GM23338 (cell line): ENCODE measurements at regions not wholly inside any gene's neighbourhood (a gene's known extent, or its start where the extent isn't known, plus 50 kb on each side); places are given as distances from the start of the nearest gene placed in this dataset.
A peak's percentile ranks its signal among the peaks of the same experiment; 100 is the strongest.

ENCODE experiments used
- ATAC-seq: fragments of 200-7000 bp; cut with Tn5 transposase; 3 replicates; pipeline ENCODE4 v1.9.1; 2020
- DNase-seq: peaks from one replicate; pipeline ENCODE4 v3.0.0-alpha.2; 2015; ENCODE audit warnings: low spot score
- H2AFZ ChIP-seq: fragments of 200-600 bp; sonication (generic); 2 replicates; pipeline ENCODE4 v1.8.0; 2016; ENCODE audit warnings: antibody characterized with exemption, mild to moderate bottlenecking, moderate library complexity
- H3F3A ChIP-seq: fragments of 200-600 bp; sonication (generic); replicated peaks from 2 replicates; pipeline ENCODE4 v1.8.0; 2017; ENCODE audit warnings: antibody characterized with exemption, mixed run types, low read depth
- H3K27ac ChIP-seq: fragments of 200-600 bp; sonication (generic); 2 replicates; pipeline ENCODE4 v1.6.1; 2016; ENCODE audit warnings: low read depth
- H3K27me3 ChIP-seq: fragments of 200-600 bp; sonication (generic); 2 replicates; pipeline ENCODE4 v1.8.0; 2016; ENCODE audit warnings: mild to moderate bottlenecking, mixed run types, moderate library complexity; ENCODE audit not compliant: insufficient read depth
- H3K36me3 ChIP-seq: fragments of 200-600 bp; sonication (generic); 2 replicates; pipeline ENCODE4 v1.8.0; 2016; ENCODE audit warnings: mild to moderate bottlenecking; ENCODE audit not compliant: insufficient read depth
- H3K4me1 ChIP-seq: fragments of 200-600 bp; sonication (generic); 2 replicates; pipeline ENCODE4 v1.8.0; 2016; ENCODE audit warnings: mild to moderate bottlenecking, moderate library complexity; ENCODE audit not compliant: insufficient read depth
- H3K4me2 ChIP-seq: fragments of 200-600 bp; sonication (generic); 2 replicates; pipeline ENCODE4 v1.7.1; 2017; ENCODE audit warnings: mixed run types
- H3K4me3 ChIP-seq: fragments of 200-600 bp; sonication (generic); 2 replicates; pipeline ENCODE4 v1.6.1; 2016; ENCODE audit warnings: mixed run types
- H3K79me2 ChIP-seq: fragments of 200-600 bp; sonication (generic); replicated peaks from 2 replicates; pipeline ENCODE4 v1.8.0; 2017; ENCODE audit warnings: mild to moderate bottlenecking; ENCODE audit not compliant: insufficient read depth
- H3K9me2 ChIP-seq: fragments of 200-600 bp; sonication (generic); 2 replicates; pipeline ENCODE4 v1.8.0; 2017; ENCODE audit not compliant: insufficient read depth
- H4K20me1 ChIP-seq: fragments of 200-600 bp; sonication (generic); replicated peaks from 2 replicates; pipeline ENCODE4 v1.8.0; 2017; ENCODE audit warnings: mild to moderate bottlenecking; ENCODE audit not compliant: insufficient read depth
- H3K27ac Mint-ChIP-seq: 2 replicates; pipeline ENCODE4 v1.8.0; 2020; ENCODE audit warnings: inconsistent platforms, mild to moderate bottlenecking, moderate library complexity, mixed read lengths
- H3K27me3 Mint-ChIP-seq: 3 replicates; pipeline ENCODE4 v1.8.0; 2022; ENCODE audit warnings: low read depth, mild to moderate bottlenecking, moderate library complexity, mixed read lengths, inconsistent platforms; ENCODE audit not compliant: insufficient read depth, poor library complexity
- H3K36me3 Mint-ChIP-seq: 3 replicates; pipeline ENCODE4 v1.8.0; 2021; ENCODE audit warnings: low read depth, mild to moderate bottlenecking, inconsistent platforms, moderate library complexity, mixed read lengths
- H3K4me1 Mint-ChIP-seq: 3 replicates; pipeline ENCODE4 v1.8.0; 2020; ENCODE audit warnings: mild to moderate bottlenecking, inconsistent platforms, mixed read lengths
- H3K4me3 Mint-ChIP-seq: 3 replicates; pipeline ENCODE4 v1.8.0; 2021; ENCODE audit warnings: moderate library complexity, mild to moderate bottlenecking, inconsistent platforms, mixed read lengths
- H3K9me3 Mint-ChIP-seq: 3 replicates; pipeline ENCODE4 v1.8.0; 2020; ENCODE audit warnings: moderate library complexity, mild to moderate bottlenecking, inconsistent platforms, mixed read lengths
- CREB1 ChIP-seq: fragments of 250-450 bp; sonication (Bioruptor Pico); IDR thresholded peaks from 2 replicates; pipeline ENCODE4 v1.5.0; 2020; ENCODE audit warnings: low read depth, mild to moderate bottlenecking, moderate library complexity
- EZH2 ChIP-seq: fragments of 200-600 bp; sonication (generic); IDR thresholded peaks from one replicate; pipeline ENCODE4 v1.8.0; 2017; ENCODE audit warnings: antibody characterized with exemption, mild to moderate bottlenecking, low read depth; ENCODE audit not compliant: unreplicated experiment
- NANOG ChIP-seq: IDR thresholded peaks from 2 replicates; pipeline ENCODE4 v1.6.1; 2016; ENCODE audit warnings: antibody characterized with exemption, borderline replicate concordance
- TF ChIP-seq, protein P1 (sequence below): fragments of 250-450 bp; sonication (Bioruptor Pico); IDR thresholded peaks from 2 replicates; pipeline ENCODE4 v1.5.0; 2020; ENCODE audit warnings: mild to moderate bottlenecking, moderate library complexity
- TF ChIP-seq, protein P2 (sequence below), 2 experiments: fragments of 200-600 bp in 1 of 2; sonication (generic) in 1 of 2; conservative IDR thresholded peaks; 2 replicates each; pipeline versions ENCODE4 v1.5.1 to v1.6.1; 2016 to 2017; ENCODE audit warnings: antibody characterized with exemption in 2 of 2, low read depth in 2 of 2, mild to moderate bottlenecking in 2 of 2, moderate library complexity in 1 of 2
- TF ChIP-seq, protein P3 (sequence below): IDR thresholded peaks from one replicate; pipeline ENCODE4 v1.6.1; 2018; ENCODE audit warnings: antibody characterized with exemption; ENCODE audit not compliant: unreplicated experiment

DNA sequence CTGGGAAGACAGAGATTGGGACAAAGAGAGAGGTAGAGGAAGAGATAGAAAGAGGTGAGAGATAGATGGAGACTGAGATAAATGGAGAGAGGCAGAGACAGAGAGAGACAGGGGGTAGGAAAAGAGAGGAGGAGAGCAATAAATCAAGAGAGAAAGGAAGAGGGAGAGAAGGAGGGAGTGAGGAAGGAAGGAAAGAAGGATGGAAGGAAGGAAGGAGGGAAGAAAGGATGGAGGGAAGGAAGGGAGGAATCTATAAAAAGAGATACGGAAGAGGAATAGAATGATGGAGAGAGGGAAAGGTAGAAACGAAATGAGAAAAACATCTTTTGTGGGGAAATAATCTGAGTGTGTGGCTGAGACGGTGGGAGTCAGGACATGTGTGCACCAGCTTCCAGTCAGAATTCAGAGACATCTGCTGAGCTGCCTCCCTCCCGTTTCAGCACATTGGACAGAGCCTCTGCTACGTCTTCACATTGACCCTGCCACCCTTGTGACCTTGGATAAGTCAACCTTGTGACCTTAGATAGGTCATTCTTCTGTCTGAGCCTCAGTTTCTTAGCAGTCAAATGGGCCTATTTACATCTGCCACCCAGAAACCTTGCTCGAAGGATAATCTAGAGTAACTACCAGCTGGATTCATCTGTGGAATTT, 417.8 kb downstream of the MIAT start:
- H3K4me3 Mint-ChIP-seq = no peak overlapping the region
- DNase-seq = peak; percentile 59
- TF ChIP-seq NANOG = no peak
- TF ChIP-seq, protein P1, sequence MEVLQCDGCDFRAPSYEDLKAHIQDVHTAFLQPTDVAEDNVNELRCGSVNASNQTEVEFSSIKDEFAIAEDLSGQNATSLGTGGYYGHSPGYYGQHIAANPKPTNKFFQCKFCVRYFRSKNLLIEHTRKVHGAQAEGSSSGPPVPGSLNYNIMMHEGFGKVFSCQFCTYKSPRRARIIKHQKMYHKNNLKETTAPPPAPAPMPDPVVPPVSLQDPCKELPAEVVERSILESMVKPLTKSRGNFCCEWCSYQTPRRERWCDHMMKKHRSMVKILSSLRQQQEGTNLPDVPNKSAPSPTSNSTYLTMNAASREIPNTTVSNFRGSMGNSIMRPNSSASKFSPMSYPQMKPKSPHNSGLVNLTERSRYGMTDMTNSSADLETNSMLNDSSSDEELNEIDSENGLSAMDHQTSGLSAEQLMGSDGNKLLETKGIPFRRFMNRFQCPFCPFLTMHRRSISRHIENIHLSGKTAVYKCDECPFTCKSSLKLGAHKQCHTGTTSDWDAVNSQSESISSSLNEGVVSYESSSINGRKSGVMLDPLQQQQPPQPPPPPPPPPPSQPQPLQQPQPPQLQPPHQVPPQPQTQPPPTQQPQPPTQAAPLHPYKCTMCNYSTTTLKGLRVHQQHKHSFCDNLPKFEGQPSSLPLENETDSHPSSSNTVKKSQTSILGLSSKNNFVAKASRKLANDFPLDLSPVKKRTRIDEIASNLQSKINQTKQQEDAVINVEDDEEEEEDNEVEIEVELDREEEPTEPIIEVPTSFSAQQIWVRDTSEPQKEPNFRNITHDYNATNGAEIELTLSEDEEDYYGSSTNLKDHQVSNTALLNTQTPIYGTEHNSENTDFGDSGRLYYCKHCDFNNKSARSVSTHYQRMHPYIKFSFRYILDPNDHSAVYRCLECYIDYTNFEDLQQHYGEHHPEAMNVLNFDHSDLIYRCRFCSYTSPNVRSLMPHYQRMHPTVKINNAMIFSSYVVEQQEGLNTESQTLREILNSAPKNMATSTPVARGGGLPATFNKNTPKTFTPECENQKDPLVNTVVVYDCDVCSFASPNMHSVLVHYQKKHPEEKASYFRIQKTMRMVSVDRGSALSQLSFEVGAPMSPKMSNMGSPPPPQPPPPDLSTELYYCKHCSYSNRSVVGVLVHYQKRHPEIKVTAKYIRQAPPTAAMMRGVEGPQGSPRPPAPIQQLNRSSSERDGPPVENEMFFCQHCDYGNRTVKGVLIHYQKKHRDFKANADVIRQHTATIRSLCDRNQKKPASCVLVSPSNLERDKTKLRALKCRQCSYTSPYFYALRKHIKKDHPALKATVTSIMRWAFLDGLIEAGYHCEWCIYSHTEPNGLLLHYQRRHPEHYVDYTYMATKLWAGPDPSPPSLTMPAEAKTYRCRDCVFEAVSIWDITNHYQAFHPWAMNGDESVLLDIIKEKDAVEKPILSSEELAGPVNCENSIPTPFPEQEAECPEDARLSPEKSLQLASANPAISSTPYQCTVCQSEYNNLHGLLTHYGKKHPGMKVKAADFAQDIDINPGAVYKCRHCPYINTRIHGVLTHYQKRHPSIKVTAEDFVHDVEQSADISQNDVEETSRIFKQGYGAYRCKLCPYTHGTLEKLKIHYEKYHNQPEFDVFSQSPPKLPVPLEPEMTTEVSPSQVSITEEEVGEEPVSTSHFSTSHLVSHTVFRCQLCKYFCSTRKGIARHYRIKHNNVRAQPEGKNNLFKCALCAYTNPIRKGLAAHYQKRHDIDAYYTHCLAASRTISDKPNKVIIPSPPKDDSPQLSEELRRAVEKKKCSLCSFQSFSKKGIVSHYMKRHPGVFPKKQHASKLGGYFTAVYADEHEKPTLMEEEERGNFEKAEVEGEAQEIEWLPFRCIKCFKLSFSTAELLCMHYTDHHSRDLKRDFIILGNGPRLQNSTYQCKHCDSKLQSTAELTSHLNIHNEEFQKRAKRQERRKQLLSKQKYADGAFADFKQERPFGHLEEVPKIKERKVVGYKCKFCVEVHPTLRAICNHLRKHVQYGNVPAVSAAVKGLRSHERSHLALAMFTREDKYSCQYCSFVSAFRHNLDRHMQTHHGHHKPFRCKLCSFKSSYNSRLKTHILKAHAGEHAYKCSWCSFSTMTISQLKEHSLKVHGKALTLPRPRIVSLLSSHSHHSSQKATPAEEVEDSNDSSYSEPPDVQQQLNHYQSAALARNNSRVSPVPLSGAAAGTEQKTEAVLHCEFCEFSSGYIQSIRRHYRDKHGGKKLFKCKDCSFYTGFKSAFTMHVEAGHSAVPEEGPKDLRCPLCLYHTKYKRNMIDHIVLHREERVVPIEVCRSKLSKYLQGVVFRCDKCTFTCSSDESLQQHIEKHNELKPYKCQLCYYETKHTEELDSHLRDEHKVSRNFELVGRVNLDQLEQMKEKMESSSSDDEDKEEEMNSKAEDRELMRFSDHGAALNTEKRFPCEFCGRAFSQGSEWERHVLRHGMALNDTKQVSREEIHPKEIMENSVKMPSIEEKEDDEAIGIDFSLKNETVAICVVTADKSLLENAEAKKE (CRISPR knock-in tag) = no peak
- TF ChIP-seq, protein P2, sequence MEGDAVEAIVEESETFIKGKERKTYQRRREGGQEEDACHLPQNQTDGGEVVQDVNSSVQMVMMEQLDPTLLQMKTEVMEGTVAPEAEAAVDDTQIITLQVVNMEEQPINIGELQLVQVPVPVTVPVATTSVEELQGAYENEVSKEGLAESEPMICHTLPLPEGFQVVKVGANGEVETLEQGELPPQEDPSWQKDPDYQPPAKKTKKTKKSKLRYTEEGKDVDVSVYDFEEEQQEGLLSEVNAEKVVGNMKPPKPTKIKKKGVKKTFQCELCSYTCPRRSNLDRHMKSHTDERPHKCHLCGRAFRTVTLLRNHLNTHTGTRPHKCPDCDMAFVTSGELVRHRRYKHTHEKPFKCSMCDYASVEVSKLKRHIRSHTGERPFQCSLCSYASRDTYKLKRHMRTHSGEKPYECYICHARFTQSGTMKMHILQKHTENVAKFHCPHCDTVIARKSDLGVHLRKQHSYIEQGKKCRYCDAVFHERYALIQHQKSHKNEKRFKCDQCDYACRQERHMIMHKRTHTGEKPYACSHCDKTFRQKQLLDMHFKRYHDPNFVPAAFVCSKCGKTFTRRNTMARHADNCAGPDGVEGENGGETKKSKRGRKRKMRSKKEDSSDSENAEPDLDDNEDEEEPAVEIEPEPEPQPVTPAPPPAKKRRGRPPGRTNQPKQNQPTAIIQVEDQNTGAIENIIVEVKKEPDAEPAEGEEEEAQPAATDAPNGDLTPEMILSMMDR (conservative IDR thresholded peaks at IDR 0.05; ENCODE audit: low read depth in 2 of 2) = no peak
- TF ChIP-seq, protein P3, sequence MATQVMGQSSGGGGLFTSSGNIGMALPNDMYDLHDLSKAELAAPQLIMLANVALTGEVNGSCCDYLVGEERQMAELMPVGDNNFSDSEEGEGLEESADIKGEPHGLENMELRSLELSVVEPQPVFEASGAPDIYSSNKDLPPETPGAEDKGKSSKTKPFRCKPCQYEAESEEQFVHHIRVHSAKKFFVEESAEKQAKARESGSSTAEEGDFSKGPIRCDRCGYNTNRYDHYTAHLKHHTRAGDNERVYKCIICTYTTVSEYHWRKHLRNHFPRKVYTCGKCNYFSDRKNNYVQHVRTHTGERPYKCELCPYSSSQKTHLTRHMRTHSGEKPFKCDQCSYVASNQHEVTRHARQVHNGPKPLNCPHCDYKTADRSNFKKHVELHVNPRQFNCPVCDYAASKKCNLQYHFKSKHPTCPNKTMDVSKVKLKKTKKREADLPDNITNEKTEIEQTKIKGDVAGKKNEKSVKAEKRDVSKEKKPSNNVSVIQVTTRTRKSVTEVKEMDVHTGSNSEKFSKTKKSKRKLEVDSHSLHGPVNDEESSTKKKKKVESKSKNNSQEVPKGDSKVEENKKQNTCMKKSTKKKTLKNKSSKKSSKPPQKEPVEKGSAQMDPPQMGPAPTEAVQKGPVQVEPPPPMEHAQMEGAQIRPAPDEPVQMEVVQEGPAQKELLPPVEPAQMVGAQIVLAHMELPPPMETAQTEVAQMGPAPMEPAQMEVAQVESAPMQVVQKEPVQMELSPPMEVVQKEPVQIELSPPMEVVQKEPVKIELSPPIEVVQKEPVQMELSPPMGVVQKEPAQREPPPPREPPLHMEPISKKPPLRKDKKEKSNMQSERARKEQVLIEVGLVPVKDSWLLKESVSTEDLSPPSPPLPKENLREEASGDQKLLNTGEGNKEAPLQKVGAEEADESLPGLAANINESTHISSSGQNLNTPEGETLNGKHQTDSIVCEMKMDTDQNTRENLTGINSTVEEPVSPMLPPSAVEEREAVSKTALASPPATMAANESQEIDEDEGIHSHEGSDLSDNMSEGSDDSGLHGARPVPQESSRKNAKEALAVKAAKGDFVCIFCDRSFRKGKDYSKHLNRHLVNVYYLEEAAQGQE = peak; percentile 90
- TF ChIP-seq CREB1 (CRISPR knock-in tag) = 0 out of 2 replicates have a peak, but pooled peaks have one; percentile 33
- TF ChIP-seq EZH2 = no peak
- H3K36me3 Mint-ChIP-seq = no peaks in the 10 kb centered on the region
- Histone ChIP-seq H3K27ac (no peak overlapping the region), H3K4me1 (no peaks in the 10 kb centered on the region), H3K36me3 (no peaks in the 10 kb centered on the region), H3K27me3 (no peaks in the 10 kb centered on the region), H3K4me3 (no peak overlapping the region), H3K79me2 (no peaks in the 10 kb centered on the region), H4K20me1 (peaks cover 5% of the 10 kb centered on the region), H3K9me2 (no peaks in the 10 kb centered on the region), H2AFZ (no peak overlapping the region), H3F3A (no peaks in the 10 kb centered on the region), H3K4me2 (no peak overlapping the region)
- no peaks in the 10 kb centered on the region for H3K9me3 Mint-ChIP-seq
- peak; percentile 57; the same call in 2 of the 3 replicates for ATAC-seq
- peaks cover 2% of the 10 kb centered on the region for H3K27me3 Mint-ChIP-seq
- no peak overlapping the region for H3K27ac Mint-ChIP-seq
- H3K4me1 Mint-ChIP-seq = no peaks in the 10 kb centered on the region
